ENCODE measurements at regions not wholly inside any gene's neighbourhood (a gene's known extent, or its start where the extent isn't known, plus 50 kb on each side); places are given as distances from the start of the nearest gene placed in this dataset.

DNA sequence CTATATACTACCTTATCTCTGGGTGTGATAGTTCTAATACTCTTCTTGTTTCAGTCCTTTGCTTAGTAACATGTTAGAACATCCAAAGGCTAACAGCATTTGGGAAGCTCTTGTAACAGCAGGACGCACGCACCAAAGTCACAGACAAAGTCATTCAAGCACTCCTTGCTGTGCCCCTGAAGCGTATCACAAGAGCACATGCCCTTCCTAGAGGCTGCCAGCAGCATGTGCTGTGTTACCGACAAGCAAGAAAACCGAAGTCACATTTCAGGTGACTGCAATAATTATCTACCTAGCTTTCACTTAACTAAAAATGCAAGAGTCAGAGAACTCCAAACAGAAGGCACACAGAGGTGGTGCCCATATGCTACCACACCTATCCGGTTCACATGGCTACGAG is 194.1 kb downstream of the KLF12 start:
- TF ChIP-seq POLR2AphosphoS5 (IDR thresholded peaks at IDR 0.05; ENCODE audit: low read depth, low read length) (no peak), REST (IDR thresholded peaks at IDR 0.05; ENCODE audit: insufficient read depth in 1 of 2, low read depth in 2 of 2, low read length in 1 of 2) (no peak), SIN3A (IDR thresholded peaks at IDR 0.05; ENCODE audit: borderline replicate concordance, insufficient read depth, low read depth, low read length) (no peak)
- intact Hi-C loops (cut with micrococcal nuclease; ENCODE audit: unreplicated experiment) (no loop called here), in situ Hi-C loops (cut with HindIII; ENCODE audit: low pct_unique_long_range_greater_than_20kb, low sequenced_read_pairs) (no loop called here)
- Histone ChIP-seq H3K27ac (ENCODE audit: low read length) (no peak overlapping the region), H3K4me3 (ENCODE audit: low read depth in 2 of 2, low read length in 2 of 2) (no peak overlapping the region), H3K36me3 (ENCODE audit: control insufficient read depth, insufficient read depth, low read length) (no peaks in the 10 kb centered on the region), H3K4me1 (ENCODE audit: control insufficient read depth, insufficient read depth, low read length) (peaks cover 3% of the 10 kb centered on the region), H3K9me3 (ENCODE audit: control insufficient read depth, insufficient read depth, low read depth, low read length) (no peaks in the 10 kb centered on the region), H3K27me3 (ENCODE audit: control insufficient read depth, insufficient read depth, low read length) (no peaks in the 10 kb centered on the region)
- ChIA-PET CTCF (no interaction called here), POLR2A (no interaction called here)
- ATAC-seq (no peak), DNase-seq (ENCODE audit: low read depth, low spot score) (no peak)
- no TSS peak for BruUV-seq (replicated peaks)

- peaks cover 3% of the 10 kb centered on the region for H3K4me1 ChIP-seq (ENCODE audit: control insufficient read depth, insufficient read depth, low read length)
- H3K27ac ChIP-seq (ENCODE audit: low read length), result no peak overlapping the region
- no TSS peak for BruUV-seq (replicated peaks)
- intact Hi-C loops (cut with micrococcal nuclease; ENCODE audit: unreplicated experiment), result no loop called here
- in situ Hi-C loops (cut with HindIII; ENCODE audit: low pct_unique_long_range_greater_than_20kb, low sequenced_read_pairs), result no loop called here
- no peak for DNase-seq (ENCODE audit: low read depth, low spot score)
- no peak for TF ChIP-seq SIN3A (IDR thresholded peaks at IDR 0.05; ENCODE audit: borderline replicate concordance, insufficient read depth, low read depth, low read length)
- TF ChIP-seq POLR2AphosphoS5 (IDR thresholded peaks at IDR 0.05; ENCODE audit: low read depth, low read length), result no peak
- TF ChIP-seq TCF7L2 (IDR thresholded peaks at IDR 0.05; ENCODE audit: low read depth, low read length), result no peak
- TF ChIP-seq, protein P1, sequence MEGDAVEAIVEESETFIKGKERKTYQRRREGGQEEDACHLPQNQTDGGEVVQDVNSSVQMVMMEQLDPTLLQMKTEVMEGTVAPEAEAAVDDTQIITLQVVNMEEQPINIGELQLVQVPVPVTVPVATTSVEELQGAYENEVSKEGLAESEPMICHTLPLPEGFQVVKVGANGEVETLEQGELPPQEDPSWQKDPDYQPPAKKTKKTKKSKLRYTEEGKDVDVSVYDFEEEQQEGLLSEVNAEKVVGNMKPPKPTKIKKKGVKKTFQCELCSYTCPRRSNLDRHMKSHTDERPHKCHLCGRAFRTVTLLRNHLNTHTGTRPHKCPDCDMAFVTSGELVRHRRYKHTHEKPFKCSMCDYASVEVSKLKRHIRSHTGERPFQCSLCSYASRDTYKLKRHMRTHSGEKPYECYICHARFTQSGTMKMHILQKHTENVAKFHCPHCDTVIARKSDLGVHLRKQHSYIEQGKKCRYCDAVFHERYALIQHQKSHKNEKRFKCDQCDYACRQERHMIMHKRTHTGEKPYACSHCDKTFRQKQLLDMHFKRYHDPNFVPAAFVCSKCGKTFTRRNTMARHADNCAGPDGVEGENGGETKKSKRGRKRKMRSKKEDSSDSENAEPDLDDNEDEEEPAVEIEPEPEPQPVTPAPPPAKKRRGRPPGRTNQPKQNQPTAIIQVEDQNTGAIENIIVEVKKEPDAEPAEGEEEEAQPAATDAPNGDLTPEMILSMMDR (IDR thresholded peaks at IDR 0.05), result no peak
- no peak for TF ChIP-seq REST (IDR thresholded peaks at IDR 0.05; ENCODE audit: insufficient read depth in 1 of 2, low read depth in 2 of 2, low read length in 1 of 2)
- CTCF ChIA-PET, result no interaction called here
- no peak overlapping the region for H3K4me3 ChIP-seq (ENCODE audit: low read depth in 2 of 2, low read length in 2 of 2)
- ATAC-seq, result no peak
- H3K36me3 ChIP-seq (ENCODE audit: control insufficient read depth, insufficient read depth, low read length), result no peaks in the 10 kb centered on the region
- no peaks in the 10 kb centered on the region for H3K9me3 ChIP-seq (ENCODE audit: control insufficient read depth, insufficient read depth, low read depth, low read length)
- no peaks in the 10 kb centered on the region for H3K27me3 ChIP-seq (ENCODE audit: control insufficient read depth, insufficient read depth, low read length)
- POLR2A ChIA-PET, result no interaction called here
Measured at GRCh38 chr13:73939603-73940002, 194.6 kb downstream of the KLF12 start.
